GM19351 (cell line): ENCODE measurements at regions not wholly inside any gene's neighbourhood (a gene's known extent, or its start where the extent isn't known, plus 50 kb on each side); places are given as distances from the start of the nearest gene placed in this dataset.
"Not testable (repeated sequence)": the region's sequence is repeated elsewhere in the genome, so short reads cannot be mapped to it uniquely, and the experiment has no call there.

Experiments used
- ATAC-seq: cut with Tn5 transposase; IDR thresholded peaks from one replicate; pipeline ENCODE4 v1.9.1; 2021; ENCODE audit warnings: mild to moderate bottlenecking, moderate library complexity; ENCODE audit not compliant: unreplicated experiment

DNA sequence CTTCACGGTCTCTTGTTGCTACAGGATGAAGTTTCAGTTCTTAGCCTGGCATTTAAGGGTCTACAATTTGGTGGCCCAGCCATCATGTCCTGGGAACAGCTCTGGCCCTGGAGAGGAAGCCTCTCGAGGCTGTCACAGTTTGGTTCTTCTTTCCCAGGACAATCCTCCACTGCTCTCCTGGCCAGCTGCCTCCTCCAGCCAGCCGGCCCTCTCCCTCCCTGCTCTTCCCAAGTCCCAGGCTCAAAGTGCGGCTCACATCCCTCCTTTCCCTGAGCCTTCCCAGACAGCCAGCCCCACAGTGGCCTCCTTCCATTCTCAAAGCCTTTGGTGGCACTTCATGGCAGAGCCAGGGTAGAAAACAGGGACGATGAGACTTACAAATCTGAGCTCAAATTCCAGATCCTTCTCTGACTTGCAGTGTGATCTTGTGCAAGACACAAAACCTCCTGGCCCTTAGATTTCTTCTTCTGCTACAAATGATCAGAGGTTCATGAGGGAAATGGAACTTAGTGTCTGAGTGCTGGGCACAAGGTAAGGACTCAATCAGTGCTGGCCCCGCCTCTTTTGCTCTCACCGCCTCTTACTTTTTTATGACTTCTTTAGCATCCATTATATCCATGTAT is 223.8 kb upstream of the ECI2 start:
- no peak for ATAC-seq

GRCh38 chr6:4358414-4359107 is 223.2 kb upstream of the ECI2 start:
- ATAC-seq, result no peak

GRCh38 chr6:4357660-4358152 is 222.3 kb upstream of the ECI2 start:
- not testable (repeated sequence) for ATAC-seq

GRCh38 chr6:4356899-4357659 is 221.7 kb upstream of the ECI2 start:
- no peak for ATAC-seq

DNA sequence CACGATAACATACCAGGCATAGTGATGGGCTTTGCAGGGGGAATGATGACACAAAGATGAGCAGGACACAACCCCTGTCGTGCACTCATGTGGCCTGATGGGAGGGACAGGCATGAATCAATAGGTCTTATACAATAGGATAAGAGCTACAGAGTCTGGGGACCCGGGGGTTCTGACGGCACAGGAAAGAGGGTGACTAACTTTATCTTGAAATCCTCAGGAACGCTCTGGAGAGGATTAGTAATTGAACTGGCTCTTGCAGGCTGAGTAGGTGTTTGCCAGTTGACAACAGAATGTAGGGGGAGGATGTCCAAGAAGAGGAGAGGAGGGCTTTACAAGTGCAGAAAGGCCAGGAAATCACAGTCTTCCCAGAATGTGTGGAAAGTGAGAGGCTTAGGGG is 219.9 kb upstream of the ECI2 start:
- no peak for ATAC-seq

DNA sequence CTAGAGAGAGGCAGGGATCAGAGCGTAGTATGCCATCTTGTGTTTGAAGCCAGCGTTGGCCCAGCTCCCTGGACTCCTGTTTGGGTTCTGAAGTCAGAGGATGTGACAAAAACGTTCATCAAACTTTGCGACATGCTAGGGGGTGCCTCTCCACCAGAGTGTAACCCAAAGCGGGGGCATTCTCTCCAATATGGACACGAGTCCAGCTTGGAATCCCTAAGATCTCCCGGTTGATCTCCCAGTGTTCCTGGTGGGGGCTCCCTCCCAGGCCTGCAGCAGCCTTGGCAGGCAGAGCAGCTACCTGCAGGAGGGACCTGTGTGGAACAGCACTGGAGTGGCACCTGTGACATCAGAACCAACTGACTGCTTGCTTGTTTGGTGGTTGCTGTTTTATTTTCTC is 218.8 kb upstream of the ECI2 start:
- ATAC-seq, result no peak

DNA sequence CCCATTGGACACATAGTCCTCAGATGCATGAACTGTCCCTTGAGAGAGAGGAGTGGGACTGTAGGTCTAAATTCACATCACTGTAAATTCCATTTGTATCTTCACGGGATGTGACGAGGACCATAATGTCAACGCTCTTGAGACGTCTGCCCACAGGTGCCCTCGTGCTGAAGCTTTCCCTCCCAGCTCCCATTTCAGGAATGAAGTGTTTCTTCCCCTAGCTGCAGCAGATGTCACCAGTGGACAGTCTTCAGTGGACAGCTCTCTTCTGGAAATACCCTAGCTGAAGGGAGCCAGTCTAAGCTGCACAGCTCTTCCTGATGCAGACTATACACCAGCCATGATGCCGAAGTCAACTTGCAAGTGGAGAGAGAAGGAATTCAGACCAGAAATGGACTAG is 217.4 kb upstream of the ECI2 start:
- no peak for ATAC-seq

GRCh38 chr6:4352322-4352669 is 216.9 kb upstream of the ECI2 start:
- no peak for ATAC-seq

GRCh38 chr6:4351520-4352321 is 216.3 kb upstream of the ECI2 start:
- no peak for ATAC-seq

- ATAC-seq, result no peak
These were observed 215.5 kb upstream of the ECI2 start for GRCh38 chr6:4350567-4351519.

DNA sequence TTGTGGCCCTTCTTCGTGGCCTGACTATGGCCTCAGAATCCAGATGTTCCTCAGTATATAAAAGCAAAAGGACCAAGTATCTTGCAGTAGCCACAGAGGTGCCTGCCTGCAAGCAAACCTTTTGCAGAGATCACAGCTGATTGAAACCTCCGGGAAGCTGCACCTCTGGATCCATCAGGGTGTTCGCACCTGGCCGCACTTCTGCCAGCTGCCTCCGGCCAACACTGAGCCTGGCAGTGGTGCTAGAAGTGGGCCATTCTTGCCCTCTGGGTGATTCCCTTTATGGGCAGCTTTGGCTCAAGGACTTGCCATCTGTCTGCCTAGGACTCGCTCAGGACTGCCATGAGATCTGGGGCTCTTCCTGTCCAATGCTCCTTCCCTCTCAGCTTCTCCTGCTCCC is 214.6 kb upstream of the ECI2 start:
- no peak for ATAC-seq

- no peak for ATAC-seq
These were observed 213.9 kb upstream of the ECI2 start for GRCh38 chr6:4349323-4349722.

DNA sequence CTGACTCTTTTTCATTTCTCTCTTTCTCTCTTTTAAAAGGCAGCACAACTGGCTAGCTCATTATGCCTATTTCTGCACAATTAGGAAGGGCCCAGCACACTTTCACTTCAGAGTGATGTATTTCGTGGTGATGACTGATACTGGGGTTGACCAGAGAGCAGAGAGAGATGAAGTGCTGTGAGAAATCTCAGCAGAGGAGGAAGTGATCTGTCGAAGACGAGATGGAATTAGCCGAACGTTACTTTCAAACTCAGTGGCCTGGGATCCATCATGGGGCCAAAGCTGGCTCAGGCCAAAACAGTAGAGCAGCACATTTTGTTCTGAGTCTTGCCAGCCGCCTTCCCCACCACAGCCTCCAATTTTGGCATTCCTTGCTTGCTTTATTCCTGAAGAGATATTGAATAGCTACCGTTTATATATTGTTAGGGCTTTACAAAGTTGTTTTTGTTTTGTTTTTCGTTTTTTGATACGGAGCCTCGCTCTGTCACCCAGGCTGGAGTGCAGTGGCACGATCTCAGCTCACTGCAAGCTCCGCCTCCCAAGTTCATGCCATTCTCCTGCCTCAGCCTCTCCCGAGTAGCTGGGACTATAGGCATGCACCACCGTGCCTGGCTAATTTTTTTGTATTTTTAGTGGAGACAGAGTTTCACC is 213.2 kb upstream of the ECI2 start:
- ATAC-seq, result peak; percentile 96

- no peak for ATAC-seq
These were observed 212.5 kb upstream of the ECI2 start for GRCh38 chr6:4347877-4348276.

DNA sequence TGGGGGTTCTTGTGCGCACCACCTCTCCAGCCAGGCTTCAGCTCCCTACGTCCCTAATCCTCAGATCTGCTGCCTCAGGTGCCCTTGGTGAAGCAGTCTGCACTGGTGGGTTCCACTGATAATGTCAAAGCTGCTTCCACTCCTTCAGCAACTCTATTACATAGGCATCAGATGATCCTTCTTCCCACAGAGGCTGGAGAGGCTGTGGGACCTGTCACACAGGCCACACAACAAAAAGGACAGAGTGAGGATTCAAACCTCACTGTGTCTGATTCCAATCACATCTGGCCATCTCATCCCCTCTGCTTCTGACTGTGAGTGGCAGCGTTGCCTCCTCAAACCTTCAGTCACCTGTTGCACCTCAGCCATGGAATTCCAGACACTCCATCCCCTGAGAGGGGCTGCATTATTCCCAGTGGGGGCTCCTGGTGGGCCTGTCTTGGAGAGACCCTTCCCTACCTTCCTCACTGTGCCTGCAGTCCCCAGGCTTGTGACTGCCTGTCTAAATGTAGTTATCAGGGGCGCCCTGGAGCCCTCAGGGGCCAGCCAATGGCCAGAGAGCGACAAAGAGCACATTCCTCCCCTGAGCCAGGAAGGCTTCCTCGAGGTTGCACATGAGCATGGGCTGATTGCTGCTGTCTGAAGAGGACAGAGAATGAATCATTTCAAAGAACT is 211.4 kb upstream of the ECI2 start:
- ATAC-seq, result no peak

DNA sequence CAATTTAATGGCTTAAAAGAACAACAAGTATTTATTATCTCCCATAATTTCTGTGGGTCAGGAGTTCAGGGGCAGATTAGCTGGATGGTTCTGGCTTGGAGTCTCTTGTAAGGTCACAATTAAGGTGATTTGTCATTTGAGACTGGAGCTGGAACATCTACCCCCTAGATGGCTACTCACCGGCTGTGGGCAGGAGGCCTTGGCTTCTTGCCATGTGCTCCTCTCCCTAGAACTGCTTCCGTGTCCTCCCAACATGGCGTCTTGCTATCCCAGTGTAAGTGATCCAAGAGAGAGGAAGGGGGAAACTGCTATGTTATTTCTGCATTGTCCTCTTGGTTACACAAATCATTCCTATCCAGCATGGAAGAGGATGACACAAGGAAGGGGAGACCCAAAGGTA is 210.2 kb upstream of the ECI2 start:
- ATAC-seq, result no peak

GRCh38 chr6:4344317-4344899 is 209.0 kb upstream of the ECI2 start:
- ATAC-seq, result no peak

DNA sequence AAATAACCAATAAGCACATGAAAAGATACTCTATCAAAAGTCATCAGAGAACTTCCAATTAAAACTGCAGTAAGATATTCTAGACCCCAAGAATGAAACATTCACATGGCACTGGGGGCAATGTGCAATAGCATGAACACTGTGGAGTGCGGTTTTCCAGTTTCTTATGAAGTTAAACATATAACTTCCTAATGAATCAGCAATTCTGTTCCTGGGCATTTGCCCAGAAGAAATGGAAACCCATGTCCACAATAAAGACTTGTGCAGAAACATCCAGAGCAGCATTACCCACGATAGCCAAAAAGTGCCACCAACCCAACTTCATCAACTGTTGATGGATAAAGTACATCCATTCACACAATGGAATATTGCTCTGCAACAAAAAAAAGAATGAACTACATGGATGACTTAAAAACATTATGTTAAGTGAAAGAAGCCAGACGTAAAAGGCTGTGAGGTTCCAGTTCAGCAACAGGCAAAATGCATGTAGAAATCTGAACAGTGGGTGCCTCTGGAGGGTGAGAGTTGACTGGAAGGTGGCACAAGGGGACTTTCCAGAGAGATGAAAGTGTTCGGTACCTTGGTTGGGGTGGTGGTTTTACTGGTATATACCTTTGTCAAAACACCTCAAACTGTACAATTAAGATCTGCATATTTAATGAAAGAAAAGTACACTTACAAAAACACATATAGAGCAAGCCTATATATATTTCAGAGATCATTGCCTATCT is 207.2 kb upstream of the ECI2 start:
- no peak for ATAC-seq
